Activated T-helper 1 cell treated with Interleukin-2 at 50 U/mL for 16 hours (primary cell): ENCODE measurements at regions not wholly inside any gene's neighbourhood (a gene's known extent, or its start where the extent isn't known, plus 50 kb on each side); places are given as distances from the start of the nearest gene placed in this dataset.

Experiments
- DNase-seq: peaks from one replicate; pipeline ENCODE4 v3.0.0-alpha.2; 2020; ENCODE audit warnings: low read depth

DNA sequence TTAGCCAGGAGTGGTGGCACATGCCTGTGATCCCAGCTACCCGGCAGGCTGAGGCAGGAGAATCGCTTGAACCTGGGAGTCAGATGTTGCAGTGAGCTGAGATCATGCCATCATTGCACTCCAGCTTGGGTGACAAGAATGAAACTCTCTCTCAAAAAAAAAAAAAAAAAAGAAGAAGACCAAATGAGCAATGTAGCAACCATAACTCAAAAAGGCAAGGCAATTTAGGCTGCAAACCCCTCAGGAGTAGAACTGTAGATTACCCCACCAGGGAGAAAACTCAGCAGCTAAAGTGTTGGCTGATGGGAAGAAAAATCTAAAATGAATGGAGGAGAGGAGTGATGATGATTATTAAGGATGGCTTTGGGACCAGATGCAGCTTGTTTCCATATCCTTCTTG, 256.7 kb upstream of the UBASH3B start:
- DNase-seq, result no peak

GRCh38 chr11:122398167-122398566, 257.4 kb upstream of the UBASH3B start:
- no peak for DNase-seq

GRCh38 chr11:122395282-122395681, 260.2 kb upstream of the UBASH3B start:
- DNase-seq, result no peak

DNA sequence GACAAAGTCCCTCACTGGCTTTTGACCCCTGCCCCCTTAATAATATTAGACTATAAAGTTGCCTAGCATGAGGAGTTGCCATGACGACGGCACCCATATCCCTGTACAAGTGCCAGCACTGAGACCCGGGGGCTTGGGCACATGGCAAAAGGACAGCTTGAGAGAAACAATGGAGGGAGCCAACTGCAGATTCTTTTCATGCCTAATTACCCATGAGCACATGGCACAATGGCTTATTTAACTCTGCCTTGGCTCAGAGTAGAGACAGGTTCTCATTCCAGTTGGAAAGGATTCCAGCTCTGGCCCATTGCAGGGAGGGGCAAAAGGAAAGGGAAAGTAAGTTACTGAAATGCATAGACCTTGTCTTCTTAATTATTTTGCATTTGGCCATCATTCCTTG, 261.2 kb upstream of the UBASH3B start:
- no peak for DNase-seq

GRCh38 chr11:122393209-122393860, 262.2 kb upstream of the UBASH3B start:
- no peak for DNase-seq

- no peak for DNase-seq
Measured at GRCh38 chr11:122392508-122392907, 263.0 kb upstream of the UBASH3B start.

GRCh38 chr11:122391049-122391448, 264.5 kb upstream of the UBASH3B start:
- no peak for DNase-seq

DNA sequence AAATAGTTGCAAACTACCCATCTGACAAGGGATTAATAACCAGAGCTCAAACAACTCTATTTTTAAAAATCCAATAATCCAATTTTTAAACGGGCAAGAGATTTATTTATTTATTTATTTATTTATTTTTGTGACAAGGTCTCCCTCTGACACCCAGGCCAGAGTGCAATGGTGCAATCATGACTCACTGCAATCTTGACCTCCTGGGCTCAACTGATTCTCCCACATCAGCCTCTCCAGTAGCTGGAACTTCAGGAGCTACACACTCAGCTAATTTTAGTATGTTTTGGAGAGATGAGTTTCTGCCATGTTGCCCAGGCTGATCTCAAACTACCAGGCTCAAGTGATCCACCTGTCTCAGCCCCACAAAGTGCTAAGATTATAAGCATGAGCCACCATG, 267.2 kb upstream of the BLID start:
- DNase-seq, result no peak

DNA sequence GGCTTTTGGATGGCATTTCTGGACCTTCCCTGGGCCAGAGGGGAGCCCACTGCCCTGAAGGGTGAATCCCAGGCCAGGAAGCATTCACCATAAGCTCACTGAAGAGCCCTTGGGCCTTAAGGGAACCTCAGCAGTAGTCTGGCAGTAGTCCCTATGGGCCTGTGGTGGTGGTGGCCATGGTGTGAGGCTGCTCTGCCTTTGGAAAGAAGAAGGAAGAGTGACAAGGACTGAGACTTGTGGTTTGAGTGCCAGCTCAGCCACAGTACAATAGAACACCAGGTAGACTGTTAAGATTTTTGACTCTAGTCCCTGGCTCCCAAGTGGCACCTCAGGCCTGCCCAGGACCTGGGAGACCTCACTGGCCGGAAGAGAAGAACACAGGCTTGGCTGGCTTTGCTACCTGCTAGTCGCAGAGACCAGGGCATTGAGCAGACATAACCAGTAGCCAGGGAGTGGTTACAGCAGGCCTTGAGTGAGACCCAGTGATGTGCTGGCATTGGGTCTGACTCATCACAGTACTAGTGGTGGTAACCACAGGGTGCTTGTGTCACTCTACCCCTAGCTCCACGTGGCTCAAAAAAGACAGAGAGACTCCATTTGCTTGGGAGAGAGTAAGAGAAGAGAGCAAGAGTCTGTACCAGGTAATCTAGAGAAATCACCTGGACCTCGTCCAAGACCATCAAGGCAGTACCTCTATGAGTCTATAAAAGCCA, 259.8 kb upstream of the BLID start:
- no peak for DNase-seq

DNA sequence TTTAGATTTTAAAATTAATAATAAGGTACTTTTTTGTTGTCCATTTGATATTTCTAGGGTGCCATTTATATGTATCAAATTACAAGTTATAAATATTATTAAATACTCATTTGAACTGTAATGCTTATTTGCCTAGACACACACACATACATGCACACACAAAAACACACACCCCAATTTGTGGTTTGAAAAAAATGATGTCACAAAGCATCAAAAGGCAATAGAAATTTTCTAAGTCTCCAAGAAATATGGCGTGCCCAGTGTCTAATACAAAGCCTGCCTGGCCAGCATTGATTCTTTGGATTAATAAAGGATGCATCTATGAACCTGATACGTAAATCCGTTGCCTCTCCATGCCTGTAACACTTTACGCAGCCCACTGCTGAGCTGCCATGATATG, 252.8 kb upstream of the BLID start:
- DNase-seq, result no peak

- no peak for DNase-seq
Measured at GRCh38 chr11:122367809-122368231, 251.8 kb upstream of the BLID start.

DNA sequence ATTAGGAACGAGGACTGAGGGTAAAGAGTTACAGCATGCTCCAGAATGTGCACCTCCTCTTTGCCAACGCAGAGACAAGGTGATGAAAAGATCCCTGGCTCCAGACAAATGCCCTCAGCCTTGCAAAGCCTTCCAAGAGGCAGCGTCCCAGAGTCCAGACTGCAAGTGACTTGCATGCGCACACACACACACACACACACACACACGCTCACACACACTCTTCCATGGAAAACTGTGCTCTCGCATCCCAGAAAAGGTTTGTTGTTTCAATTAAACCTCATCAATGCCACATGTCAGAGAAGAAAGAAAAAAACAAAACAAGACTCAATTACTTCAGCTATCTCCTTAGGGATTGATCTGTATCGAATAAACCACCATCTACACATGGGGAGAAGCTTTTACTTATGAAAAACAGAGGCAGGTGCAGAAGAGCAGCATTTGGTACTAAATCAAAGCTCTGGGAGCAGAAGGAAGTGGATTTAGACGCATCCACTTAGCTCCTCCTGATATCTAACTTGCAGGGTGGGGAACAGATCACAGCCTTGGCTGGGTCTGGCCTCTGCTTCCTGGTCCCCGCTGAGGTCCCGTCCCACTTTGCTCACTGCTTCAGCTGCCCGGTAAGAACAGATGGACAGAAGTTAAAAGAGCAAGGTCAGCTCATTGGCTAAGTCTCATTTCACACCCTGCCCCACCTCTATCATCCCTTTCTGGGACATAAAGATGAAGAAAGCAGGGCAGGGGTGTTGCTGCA, 249.8 kb upstream of the BLID start:
- DNase-seq, result no peak

DNA sequence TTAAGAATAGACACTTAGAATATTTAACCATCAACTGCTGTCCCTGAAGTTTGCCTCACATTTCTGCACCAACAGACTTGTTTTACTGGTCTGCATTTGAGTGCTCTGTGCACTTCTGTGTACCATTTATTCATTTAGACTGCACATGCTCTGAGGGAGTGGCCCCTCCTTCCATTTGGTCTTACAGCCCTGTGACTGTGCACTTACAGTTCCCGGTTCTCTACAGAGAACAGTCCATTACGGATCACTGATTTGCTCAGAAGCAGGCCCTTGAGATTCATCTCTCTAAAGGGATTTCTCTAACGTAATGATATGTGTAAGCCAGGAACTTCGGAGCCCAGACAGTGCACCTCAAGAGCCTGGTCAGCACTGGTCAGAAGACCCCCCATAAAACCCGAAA, 247.3 kb upstream of the BLID start:
- DNase-seq, result no peak

DNA sequence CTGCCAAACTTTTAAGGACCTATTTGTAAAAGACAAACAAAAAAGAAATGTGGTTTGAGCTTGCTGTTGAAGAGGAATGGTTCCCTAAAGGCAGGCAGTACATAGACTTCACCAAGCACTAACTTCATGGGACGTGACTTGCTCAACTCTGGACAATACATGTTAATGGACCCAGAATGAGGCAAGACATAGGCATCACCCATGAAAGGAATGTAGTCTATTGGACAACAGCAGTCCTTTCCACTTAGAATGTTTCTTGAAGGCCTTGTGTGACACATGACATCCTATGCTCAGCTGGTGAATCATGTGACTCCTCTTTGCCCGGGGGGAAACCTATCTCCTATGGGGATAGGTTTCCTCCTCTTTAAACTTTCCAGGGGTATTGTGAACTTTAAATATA, 246.4 kb upstream of the BLID start:
- no peak for DNase-seq

DNA sequence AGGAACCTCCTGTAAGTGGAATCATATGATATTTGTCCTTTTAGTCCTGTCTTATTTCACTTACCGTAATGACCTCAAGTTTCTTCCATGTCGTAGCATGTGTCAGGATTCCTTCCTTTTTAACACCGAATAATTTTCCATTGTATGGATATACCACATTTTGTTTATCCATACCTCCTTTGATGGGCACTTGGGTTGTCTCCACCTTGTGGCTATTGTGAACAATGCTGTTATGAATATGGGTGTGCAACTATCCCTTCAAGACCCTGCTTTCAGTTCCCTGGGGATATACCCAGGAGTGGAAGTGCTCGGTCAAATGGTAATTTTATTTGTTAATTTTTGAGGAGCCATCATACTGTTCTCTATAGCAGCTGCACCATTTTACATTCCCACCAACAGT, 244.9 kb upstream of the BLID start:
- DNase-seq, result no peak

- DNase-seq, result no peak
Measured at GRCh38 chr11:122359081-122359571, 243.1 kb upstream of the BLID start.

DNA sequence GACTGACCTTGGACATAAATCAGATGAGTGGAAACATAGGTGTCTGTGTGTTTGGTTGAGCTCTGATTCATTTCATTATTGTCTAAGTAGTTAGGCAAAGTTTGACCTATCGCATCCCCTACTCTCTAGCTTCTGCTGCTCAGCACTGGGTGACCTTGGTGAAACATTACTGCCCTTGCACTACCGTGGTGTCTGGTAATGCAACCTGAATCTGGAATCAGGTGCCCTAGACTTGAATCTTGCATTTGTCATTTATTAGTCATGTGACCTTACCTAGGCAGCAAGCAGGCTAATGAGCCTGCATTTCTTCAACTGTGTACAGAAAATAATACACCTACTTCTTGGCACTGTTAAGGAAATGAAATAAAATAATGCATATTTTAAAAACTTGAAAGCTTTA, 242.3 kb upstream of the BLID start:
- DNase-seq, result no peak

DNA sequence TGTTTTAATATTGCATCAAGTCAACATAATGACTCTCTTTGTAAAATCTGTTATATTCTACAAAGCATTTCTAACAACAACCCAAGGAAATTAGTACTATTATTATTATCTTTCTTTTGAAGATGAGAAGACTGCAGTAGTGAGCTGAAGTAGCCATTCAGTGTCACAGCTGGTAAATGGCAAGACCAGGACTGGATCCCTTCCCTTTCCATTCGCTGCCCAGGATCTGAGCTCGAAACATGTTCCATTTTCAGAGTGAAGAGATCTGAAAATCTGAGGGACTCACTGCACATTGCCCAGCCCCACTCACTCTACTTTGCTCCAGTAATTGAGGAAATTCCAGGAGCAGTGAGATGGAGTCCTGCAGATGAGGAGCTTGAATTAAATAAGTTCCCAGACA, 240.0 kb upstream of the BLID start:
- no peak for DNase-seq

- no peak for DNase-seq
Measured at GRCh38 chr11:122354025-122354697, 238.1 kb upstream of the BLID start.

- DNase-seq, result no peak
Measured at GRCh38 chr11:122353561-122353960, 237.5 kb upstream of the BLID start.

DNA sequence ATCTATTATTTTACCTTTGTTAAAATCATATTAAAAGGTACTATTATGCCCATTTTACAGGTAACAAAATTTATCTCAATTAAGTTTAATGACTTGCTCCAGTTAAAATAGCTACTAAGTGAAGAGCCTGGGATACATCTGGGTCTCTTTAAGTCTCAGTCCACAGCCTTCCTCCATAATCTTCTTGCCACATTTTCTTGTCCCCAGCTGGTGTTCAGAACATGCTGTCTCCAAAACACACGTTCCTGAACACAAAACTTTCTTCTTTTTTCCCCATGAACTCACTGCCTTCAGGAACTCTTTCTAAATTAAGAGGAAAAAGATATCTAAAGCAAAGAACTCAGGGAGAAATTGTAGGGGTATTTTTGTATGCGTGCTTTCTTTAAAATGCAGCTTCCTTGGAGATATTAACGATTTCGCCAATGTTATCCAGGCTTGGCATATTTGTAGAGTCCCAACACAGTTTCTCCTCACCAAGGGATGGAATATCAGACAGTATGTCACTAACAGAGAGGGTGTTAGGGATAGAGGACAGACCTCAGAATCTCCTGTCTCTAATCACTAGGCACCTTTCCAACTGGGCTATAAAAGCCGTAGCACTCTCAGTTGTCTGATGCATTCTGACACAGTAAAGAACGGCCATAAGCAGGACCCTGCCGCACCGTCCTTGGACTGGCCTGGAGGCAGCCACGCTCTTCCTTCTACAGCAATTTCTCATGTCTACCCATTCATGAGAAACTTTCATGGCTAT, 232.8 kb upstream of the BLID start:
- no peak for DNase-seq

- no peak for DNase-seq
Measured at GRCh38 chr11:122346006-122346405, 230.0 kb upstream of the BLID start.
